Parathyroid adenoma (tissue), 2 donors: ENCODE measurements at regions not wholly inside any gene's neighbourhood (a gene's known extent, or its start where the extent isn't known, plus 50 kb on each side); places are given as distances from the start of the nearest gene placed in this dataset.

Source experiments
- H2AFZ ChIP-seq: fragments of 300-600 bp; sonication (generic); one replicate; pipeline ENCODE4 v1.7.0; 2017; ENCODE audit warnings: antibody characterized with exemption, mild to moderate bottlenecking
- H3K27ac ChIP-seq: fragments of 300-600 bp; sonication (generic); one replicate; pipeline ENCODE4 v1.7.0; 2017
- H3K27me3 ChIP-seq: fragments of 300-600 bp; sonication (generic); one replicate; pipeline ENCODE4 v1.7.0; 2017; ENCODE audit warnings: low read length; ENCODE audit not compliant: control insufficient read depth, insufficient read depth
- H3K36me3 ChIP-seq: fragments of 300-600 bp; sonication (generic); one replicate; pipeline ENCODE4 v1.7.0; 2017; ENCODE audit warnings: low read length; ENCODE audit not compliant: control insufficient read depth, insufficient read depth
- H3K4me1 ChIP-seq: fragments of 300-600 bp; sonication (generic); one replicate; pipeline ENCODE4 v1.7.0; 2017; ENCODE audit warnings: control low read depth
- H3K4me2 ChIP-seq: fragments of 300-600 bp; sonication (generic); one replicate; pipeline ENCODE4 v1.7.0; 2017; ENCODE audit warnings: low read length
- H3K4me3 ChIP-seq: fragments of 300-600 bp; sonication (generic); one replicate; pipeline ENCODE4 v1.7.0; 2017; ENCODE audit warnings: low read depth, low read length
- H3K79me2 ChIP-seq: fragments of 300-600 bp; sonication (generic); one replicate; pipeline ENCODE4 v1.7.0; 2017; ENCODE audit warnings: control low read depth
- H3K9ac ChIP-seq: fragments of 300-600 bp; sonication (generic); one replicate; pipeline ENCODE4 v1.7.0; 2017; ENCODE audit warnings: mild to moderate bottlenecking
- H3K9me3 ChIP-seq: fragments of 300-600 bp; sonication (generic); one replicate; pipeline ENCODE4 v1.7.0; 2017; ENCODE audit warnings: low read length; ENCODE audit not compliant: control insufficient read depth
- CTCF ChIP-seq: fragments of 300-600 bp; sonication (generic); IDR thresholded peaks from one replicate; pipeline ENCODE4 v1.7.0; 2017; ENCODE audit warnings: antibody characterized with exemption, mild to moderate bottlenecking
- donor health status: primary hyperparathyroidism.

- H3K4me2 ChIP-seq = no peak overlapping the region
- H3K36me3 ChIP-seq = no peaks in the 10 kb centered on the region
- H3K9ac ChIP-seq = no peak overlapping the region
- no peak for TF ChIP-seq CTCF
- no peaks in the 10 kb centered on the region for H3K9me3 ChIP-seq
- H2AFZ ChIP-seq = no peak overlapping the region
- H3K4me1 ChIP-seq = no peaks in the 10 kb centered on the region
- no peak overlapping the region for H3K4me3 ChIP-seq
- H3K27ac ChIP-seq = no peak overlapping the region
- no peaks in the 10 kb centered on the region for H3K27me3 ChIP-seq
- H3K79me2 ChIP-seq = no peaks in the 10 kb centered on the region
These were observed 80.3 kb upstream of the SEMA6A start for GRCh38 chr5:116654925-116655324.

GRCh38 chr5:116652903-116653302 lies 78.3 kb upstream of the SEMA6A start:
- Histone ChIP-seq H2AFZ (no peak overlapping the region), H3K36me3 (no peaks in the 10 kb centered on the region), H3K27me3 (no peaks in the 10 kb centered on the region), H3K9me3 (no peaks in the 10 kb centered on the region), H3K4me3 (no peak overlapping the region), H3K27ac (no peak overlapping the region), H3K4me1 (no peaks in the 10 kb centered on the region), H3K9ac (no peak overlapping the region), H3K4me2 (no peak overlapping the region), H3K79me2 (no peaks in the 10 kb centered on the region)
- no peak for TF ChIP-seq CTCF

GRCh38 chr5:116652196-116652729 lies 77.6 kb upstream of the SEMA6A start:
- no peaks in the 10 kb centered on the region for H3K79me2 ChIP-seq
- H3K27me3 ChIP-seq = no peaks in the 10 kb centered on the region
- no peak overlapping the region for H2AFZ ChIP-seq
- no peak overlapping the region for H3K27ac ChIP-seq
- no peak overlapping the region for H3K4me3 ChIP-seq
- H3K4me1 ChIP-seq = no peaks in the 10 kb centered on the region
- no peak overlapping the region for H3K9ac ChIP-seq
- H3K4me2 ChIP-seq = no peak overlapping the region
- H3K9me3 ChIP-seq = no peaks in the 10 kb centered on the region
- TF ChIP-seq CTCF = no peak
- no peaks in the 10 kb centered on the region for H3K36me3 ChIP-seq

GRCh38 chr5:116651653-116652052 lies 77.0 kb upstream of the SEMA6A start:
- Histone ChIP-seq H3K27me3 (no peaks in the 10 kb centered on the region), H3K9me3 (no peaks in the 10 kb centered on the region), H2AFZ (no peak overlapping the region), H3K36me3 (no peaks in the 10 kb centered on the region), H3K27ac (no peak overlapping the region), H3K79me2 (no peaks in the 10 kb centered on the region), H3K4me2 (no peak overlapping the region), H3K4me3 (no peak overlapping the region), H3K9ac (no peak overlapping the region), H3K4me1 (no peaks in the 10 kb centered on the region)
- no peak for TF ChIP-seq CTCF

- Histone ChIP-seq H3K9me3 (no peaks in the 10 kb centered on the region), H3K4me3 (no peak overlapping the region), H3K27me3 (no peaks in the 10 kb centered on the region), H3K27ac (no peak overlapping the region), H3K9ac (no peak overlapping the region), H3K4me1 (no peaks in the 10 kb centered on the region), H3K36me3 (no peaks in the 10 kb centered on the region), H2AFZ (no peak overlapping the region), H3K4me2 (no peak overlapping the region), H3K79me2 (no peaks in the 10 kb centered on the region)
- TF ChIP-seq CTCF = no peak
These were observed 76.3 kb upstream of the SEMA6A start for GRCh38 chr5:116650964-116651363.
